CD4-positive, alpha-beta T cell treated with Interleukin-4 for 1 hour (primary cell): ENCODE measurements at regions not wholly inside any gene's neighbourhood (a gene's known extent, or its start where the extent isn't known, plus 50 kb on each side); places are given as distances from the start of the nearest gene placed in this dataset.

Experiments
- DNase-seq, 2 donors: peaks; one replicate each; pipeline ENCODE4 v3.0.0-alpha.2; 2020 to 2022

DNA sequence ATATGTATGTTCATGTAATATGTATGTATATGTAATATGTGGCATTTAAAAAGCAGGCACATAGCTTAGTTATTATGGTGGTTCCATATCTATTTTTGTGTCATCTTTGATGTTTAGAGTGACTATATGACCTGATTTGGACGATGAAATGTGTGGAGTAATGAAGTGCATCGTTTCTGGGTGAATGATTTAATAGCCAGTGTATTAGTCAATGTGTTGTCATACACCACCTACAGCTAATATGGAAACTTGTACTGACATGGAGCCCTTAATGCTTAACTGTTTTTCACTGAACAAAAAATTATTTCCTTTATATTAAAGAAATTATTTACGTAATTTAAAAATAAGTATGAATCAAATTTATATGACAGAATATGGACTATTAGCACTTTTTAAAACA lies 292.3 kb upstream of the FSTL5 start:
- no peak for DNase-seq

DNA sequence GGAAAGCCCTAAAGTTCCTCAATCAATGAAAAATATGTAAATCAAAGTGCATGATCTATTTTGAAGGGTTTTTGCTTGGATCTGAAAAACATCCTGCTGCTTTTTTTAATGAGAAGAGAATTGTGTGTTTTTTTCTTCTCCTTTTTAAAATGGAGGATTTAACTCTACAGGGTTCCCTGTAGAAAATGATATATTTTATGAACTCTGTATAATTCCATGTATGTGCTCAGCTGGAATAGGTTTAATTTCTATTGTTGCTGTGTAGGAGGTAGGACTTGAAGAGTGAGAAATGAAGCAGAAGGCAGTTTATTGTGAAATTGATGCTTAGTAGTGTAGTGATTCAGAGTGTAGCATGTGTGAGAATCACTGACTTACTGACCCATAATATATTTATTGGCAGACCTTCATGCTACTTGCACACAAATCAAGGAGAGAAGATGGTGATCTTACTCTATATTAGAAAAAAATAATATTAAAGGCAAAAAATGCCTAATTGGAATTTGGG lies 286.8 kb upstream of the FSTL5 start:
- no peak for DNase-seq

GRCh38 chr4:162443510-162443909 lies 279.7 kb upstream of the FSTL5 start:
- DNase-seq = no peak

DNA sequence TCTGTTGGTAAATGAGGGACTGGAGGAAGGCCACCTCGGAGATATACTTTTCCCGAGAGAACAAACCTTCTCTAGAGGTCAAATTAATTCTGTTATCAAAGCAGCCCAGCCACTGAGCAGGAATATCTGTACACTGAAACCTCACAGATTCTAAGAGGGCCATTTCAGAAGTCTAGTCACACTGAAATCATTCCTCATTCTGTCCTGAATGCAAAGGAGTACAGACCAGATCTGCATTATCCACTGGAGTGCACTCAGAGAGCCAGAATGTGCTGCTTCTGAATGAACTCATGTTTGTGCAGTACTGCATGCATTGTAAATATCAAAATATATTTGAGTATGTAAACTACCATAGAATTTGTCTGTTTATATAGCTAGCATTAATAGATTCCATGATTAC lies 278.3 kb upstream of the FSTL5 start:
- no peak for DNase-seq

DNA sequence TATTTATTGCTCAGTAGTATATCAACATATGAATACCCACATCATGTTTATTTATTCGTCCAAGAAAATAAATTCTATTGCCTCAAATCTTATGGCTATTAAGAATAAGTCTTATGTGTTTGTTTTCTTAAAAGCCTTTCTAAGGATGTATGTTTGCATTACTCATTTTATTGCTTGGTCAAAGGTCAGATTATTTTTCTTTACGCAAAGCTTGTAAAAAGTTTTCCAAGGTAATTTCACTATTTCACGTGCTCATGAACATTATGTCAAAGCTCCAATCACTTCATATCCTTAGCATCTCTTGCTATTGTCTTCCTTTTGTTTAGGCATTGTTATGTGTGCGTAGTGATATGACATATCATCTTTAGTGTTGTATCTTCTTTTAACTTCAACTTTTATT lies 258.5 kb upstream of the FSTL5 start:
- DNase-seq = no peak

- no peak for DNase-seq
Measured at GRCh38 chr4:162410854-162411253, 247.1 kb upstream of the FSTL5 start.

GRCh38 chr4:162409048-162409447 lies 245.2 kb upstream of the FSTL5 start:
- no peak for DNase-seq

DNA sequence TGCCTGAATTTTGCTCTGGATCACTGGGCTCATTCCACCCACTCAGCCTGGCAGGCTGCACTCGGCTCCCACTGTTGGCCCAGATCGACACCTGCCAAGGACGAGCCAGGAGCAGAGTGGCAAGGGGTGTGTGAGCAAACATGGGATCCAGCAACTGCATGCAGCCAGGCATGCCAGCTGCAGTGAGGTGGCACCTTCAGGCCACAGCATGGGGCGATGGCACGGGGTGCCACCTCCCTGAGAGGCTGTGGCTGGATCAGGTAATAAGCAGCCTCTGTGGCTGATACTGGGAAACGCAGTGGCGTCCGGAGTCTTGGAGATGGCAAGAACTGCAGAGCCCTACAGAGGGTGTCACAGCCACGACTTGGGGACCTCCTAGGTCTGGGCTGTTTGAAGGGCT lies 244.5 kb upstream of the FSTL5 start:
- no peak for DNase-seq

DNA sequence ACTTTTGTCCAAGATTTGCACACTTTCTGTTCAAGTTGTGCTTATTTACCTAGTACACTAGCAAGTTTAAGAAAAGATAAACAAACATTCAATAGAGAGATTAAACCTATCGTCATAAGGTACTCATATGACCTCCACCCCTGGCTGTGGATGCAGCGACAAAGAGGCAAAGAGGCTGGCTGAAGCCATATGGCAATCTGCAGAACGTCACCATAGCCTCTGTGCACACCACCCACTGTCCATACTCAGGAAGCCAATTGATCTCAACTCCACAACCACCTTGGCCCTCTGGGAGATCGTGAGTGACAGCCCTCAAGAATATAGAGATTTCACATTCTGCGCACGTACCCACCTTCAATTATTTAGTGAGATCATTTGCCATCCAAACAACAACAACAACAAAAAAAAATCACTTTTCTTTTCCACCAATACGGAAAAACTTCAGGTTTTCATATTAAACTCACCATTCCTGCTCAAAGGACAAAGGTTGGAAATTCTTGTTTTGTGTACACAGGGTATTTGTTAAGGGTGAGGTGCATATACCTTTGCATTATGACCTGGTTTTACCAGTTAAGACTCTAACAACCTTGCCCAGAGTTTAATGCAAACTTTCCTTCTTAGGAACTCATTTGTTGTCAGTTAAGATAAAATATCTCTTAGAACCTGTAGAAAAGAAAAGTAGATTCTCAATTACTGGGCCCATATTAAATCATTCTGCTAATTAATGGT lies 243.0 kb upstream of the FSTL5 start:
- DNase-seq = no peak

DNA sequence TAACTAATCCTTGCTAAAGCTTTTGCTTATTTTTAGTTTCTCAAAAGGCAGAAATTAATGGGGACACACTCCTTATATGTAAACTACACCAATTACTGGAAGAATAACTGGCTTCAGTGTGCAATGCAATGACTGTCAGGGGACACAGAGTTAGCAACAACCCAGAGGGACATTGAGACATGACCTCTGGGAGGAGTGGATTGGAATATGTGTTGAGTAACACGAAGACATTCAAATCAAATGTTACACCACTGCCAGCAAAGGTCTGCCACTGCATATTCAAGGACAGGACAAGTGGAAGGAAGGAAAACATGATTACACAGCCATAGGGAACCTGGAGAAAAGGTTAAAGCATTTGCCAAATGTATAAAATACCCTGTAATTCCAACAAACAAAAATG lies 240.1 kb upstream of the FSTL5 start:
- no peak for DNase-seq

- no peak for DNase-seq
Measured at GRCh38 chr4:162403419-162403818, 239.6 kb upstream of the FSTL5 start.

DNA sequence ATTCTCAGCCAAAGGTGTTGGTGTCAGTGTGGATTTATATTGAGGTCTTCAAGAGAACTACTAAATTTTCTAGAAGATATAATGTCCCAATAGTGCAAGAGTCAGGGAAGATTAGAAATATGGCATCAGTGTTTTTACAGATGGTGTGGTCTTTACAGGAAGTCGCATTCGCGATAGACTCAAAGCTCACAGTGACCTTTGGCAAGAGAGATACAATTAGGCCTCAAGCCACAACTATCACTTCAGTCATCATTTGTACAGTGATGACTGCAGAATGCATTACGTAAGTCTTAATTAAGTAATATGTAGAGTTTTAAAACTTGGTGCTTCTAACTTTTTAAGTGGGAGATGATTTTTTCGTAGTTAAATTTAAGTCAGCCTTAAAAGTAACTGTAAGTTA lies 237.2 kb upstream of the FSTL5 start:
- DNase-seq = no peak

DNA sequence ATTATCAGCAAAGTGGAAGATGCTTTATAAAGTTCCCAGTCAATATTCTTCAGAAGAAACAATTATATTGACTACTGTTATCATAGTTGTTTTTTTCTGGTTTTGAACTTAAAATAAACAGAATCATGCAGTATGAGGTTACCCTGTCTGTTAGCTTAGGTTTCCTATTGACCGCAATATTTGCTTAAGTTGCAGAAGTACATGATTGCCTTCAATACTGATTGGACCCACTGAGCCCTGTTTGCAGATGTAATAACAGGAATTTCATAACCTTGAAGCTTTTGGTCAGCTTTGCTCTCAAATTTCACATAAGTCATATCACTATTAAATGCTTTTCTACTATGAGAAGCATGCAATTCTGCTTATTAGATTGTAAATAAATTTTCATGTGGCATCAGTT lies 229.1 kb upstream of the FSTL5 start:
- no peak for DNase-seq

DNA sequence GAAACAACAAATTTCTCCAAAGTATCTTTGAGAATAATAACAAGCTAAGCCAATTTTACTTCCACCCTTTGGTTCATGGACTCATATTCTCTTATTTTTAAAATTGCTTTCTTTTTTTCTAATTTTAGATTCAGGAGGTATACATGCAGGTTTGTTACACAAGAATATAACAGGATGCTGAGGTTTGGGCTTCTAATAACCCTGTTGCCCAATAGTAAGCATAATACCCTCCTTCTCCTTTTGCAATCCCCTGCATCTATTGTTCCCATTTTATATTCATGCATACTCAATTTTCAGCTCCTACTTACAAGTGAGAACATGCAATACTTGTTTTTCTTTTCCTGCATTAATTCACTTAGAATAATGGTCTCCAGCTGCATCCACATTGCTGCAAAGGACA lies 202.3 kb upstream of the FSTL5 start:
- DNase-seq = no peak

GRCh38 chr4:162364651-162365050 lies 200.9 kb upstream of the FSTL5 start:
- no peak for DNase-seq

DNA sequence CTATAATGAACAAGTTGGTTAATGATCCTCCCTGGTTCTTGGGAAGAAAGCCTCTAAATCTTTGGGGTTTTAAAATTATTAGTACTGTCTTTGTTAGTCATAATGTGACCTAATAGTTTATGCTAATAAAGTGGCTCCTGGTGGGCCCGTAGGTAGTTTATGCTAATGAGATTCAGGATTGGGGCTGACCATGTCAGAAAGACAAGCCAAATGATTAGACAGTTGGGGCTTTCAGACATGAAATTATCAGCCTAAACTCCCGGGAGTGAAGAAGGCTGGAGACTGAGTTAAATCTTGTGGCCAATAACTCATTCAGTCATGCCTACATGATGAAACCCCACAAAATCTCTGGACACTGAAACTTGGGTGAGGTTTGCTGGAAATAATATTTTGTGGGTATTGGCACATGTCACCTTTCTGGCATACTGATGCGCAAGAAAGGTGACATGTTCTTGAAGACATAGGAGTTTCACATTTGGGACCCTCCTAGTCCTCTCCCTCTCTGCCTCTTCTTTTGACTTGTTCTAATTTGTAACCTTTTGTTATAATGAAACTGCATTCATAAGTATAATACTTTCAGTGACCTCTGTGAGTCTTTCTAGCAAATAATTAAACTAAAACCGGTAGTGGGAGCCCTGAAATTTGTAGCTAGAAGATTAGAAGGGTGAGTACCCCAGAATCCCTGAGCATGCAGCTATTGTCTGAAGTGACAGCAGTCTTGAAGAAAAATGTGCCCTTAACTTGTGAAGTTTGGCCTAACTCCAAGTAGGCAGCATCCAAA lies 196.8 kb upstream of the FSTL5 start:
- DNase-seq = no peak

- no peak for DNase-seq
Measured at GRCh38 chr4:162356181-162356580, 192.4 kb upstream of the FSTL5 start.

DNA sequence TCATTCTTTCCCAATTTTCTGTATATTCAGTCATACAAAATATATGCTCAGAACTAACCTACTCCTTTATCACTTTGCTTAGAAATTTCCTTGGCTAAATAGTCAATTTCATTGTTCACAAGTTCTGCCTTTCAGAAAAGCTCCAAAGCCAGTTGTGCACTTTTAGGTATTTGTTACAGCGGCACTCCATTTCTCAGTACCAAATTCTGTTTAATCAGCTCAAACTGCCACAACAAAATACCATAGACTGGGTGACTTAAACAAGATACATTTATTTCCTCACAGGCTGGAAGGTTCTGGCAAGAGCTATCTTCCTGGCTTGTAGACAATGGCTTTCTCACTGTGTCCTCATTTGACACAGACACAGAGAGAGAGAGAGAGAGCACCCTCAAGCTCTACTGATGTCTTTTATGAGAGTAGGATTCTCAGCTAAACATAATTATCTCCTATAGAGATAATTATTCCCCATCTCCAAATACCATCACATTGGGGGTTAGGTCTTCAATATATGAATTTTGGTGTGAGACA lies 188.8 kb upstream of the FSTL5 start:
- DNase-seq = no peak

GRCh38 chr4:162350331-162350730 lies 186.5 kb upstream of the FSTL5 start:
- no peak for DNase-seq

DNA sequence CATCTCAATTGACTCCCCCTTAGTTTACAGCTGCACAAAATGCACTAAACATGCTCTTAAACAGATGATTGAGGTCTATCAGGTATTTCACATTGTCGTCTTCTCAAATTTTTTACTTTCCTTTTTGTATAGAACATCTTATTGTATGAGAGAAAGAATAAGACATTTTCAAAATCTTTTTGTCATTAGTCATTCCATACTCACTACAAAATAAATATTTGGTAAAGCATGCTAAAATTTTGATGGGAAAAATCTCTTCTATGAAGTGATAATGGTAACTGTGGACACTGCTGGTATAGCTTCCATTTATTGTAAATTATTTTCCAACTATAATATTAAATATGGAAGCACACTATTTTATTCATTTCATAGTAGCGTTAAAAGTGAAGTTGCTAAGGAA lies 185.6 kb upstream of the FSTL5 start:
- no peak for DNase-seq

DNA sequence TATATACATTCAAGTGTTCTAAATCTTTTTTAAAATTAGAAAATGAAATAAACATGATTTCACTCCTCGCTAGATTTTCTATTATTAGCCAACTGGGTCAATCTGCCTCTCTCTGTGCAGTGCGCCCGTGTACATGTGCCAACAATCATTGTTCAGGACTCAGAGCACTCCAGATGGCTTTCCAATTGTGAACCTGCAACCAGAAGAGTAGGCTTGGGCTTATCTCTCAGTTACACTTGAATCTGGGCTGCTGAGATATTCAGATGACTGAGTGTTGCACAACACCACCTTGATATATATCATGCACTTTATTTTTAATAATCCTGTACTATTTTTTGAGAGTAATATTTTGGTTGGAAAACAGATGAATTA lies 184.0 kb upstream of the FSTL5 start:
- DNase-seq = no peak

DNA sequence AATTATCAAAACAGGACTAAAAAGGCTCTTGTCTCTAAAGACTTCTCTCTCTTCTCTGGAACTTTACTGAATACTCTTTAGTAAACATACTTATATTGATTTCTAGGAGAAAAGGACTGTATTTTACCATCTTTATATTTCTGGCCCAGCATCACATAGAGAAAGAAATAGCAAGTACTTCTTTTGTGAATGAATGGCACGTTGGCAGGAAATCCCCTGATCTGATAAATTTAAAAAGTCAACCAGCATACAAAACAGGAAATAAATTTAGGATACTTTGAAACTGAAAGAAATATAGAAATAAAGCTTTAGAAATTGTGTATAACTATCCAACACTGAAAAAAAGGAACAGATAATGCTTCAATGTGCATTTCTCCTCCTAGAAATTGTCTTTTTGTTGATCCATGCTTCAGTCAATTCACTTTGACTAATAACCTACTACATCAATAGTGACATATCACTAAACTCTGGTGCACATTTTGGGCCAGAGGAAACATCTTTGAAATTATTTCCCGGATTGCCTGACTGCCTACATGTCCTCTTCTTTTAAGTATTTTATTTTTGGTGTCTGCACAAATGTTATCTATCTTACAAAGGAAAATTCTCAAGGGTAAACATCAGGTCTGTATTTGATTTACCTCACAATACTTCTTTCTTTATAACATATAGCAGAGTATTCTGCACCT lies 183.5 kb upstream of the FSTL5 start:
- no peak for DNase-seq

DNA sequence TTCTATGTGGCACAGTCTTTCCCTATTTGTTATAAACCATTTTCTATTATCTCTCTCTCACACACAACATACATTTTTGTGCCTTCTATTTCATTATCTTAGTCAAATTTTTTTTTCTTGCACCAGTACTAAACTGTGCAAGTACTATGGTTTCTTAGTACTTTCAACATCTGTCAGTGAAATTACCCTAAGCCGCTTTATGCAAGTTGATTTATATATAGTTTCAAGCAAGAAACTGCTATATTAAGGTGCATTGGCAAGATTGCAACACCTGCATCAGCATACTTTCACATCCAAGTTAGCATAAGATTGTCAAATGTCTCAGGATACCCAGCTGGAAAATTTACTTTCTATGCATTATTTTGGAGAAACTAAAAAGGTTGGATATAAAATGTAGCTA lies 180.2 kb upstream of the FSTL5 start:
- no peak for DNase-seq

DNA sequence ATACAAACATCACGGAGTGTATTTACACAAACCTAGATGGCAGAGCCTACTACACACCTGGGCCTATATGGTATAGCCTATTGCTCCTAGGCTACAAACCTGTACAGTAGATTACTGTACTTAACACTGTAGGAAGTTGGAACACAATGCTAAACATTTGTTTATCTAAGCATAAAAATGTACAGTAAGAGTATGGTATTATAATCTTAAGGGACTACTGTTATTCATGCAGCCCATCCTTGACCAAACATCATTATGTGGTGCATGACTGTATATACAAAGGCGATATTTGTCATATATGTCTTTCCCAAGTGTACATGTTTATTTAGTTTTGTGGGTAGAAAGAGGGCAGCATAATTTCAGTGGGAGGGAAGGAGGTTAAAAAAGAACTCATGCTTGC lies 177.7 kb upstream of the FSTL5 start:
- DNase-seq = no peak
